Activated naive CD4-positive, alpha-beta T cell treated with anti-CD3 and anti-CD28 coated beads for 36 hours (primary cell): ENCODE measurements at regions not wholly inside any gene's neighbourhood (a gene's known extent, or its start where the extent isn't known, plus 50 kb on each side); places are given as distances from the start of the nearest gene placed in this dataset.
"Not testable (repeated sequence)": the region's sequence is repeated elsewhere in the genome, so short reads cannot be mapped to it uniquely, and the experiment has no call there.

ENCODE experiments used
- CTCF ChIA-PET: fragments of 350-600 bp; sonication (Branson Sonifier 250); formaldehyde crosslinking; loops from one replicate; lab custom pipeline; 2021; ENCODE audit warnings: antibody characterized with exemption; lab: Charles Lee
- DNase-seq: peaks from one replicate; pipeline ENCODE4 v3.0.0-alpha.2; 2020
- H3K27ac Mint-ChIP-seq: one replicate; pipeline ENCODE4 v1.8.0; 2021; ENCODE audit warnings: mild to moderate bottlenecking, mixed read lengths
- H3K27me3 Mint-ChIP-seq: one replicate; pipeline ENCODE4 v1.8.0; 2021; ENCODE audit warnings: low read depth, mixed read lengths
- H3K36me3 Mint-ChIP-seq: one replicate; pipeline ENCODE4 v1.8.0; 2021; ENCODE audit warnings: low read depth, mixed read lengths
- H3K4me1 Mint-ChIP-seq: one replicate; pipeline ENCODE4 v1.8.0; 2021; ENCODE audit warnings: low read depth, mixed read lengths
- H3K4me3 Mint-ChIP-seq: one replicate; pipeline ENCODE4 v1.8.0; 2021; ENCODE audit warnings: mild to moderate bottlenecking, moderate library complexity, mixed read lengths
- H3K9me3 Mint-ChIP-seq: one replicate; pipeline ENCODE4 v1.8.0; 2021; ENCODE audit warnings: mixed read lengths
- intact Hi-C: fragments of 100-400 bp; cut with micrococcal nuclease; formaldehyde crosslinking; loops from one replicate; pipeline ENCODE4 v1.15.1; 2023

- CTCF ChIA-PET = interaction anchor here (1.0 to 1.2 kb wide), 4 partner anchors 9 to 58 kb away, joined by 3 to 4 read pairs (median 4); no protein-coding TSS in a partner anchor
- no peak for DNase-seq
- Mint-ChIP-seq H3K4me1 (no peaks in the 10 kb centered on the region), H3K27ac (no peak overlapping the region), H3K27me3 (no peaks in the 10 kb centered on the region), H3K4me3 (no peak overlapping the region), H3K9me3 (no peaks in the 10 kb centered on the region), H3K36me3 (no peaks in the 10 kb centered on the region)
- intact Hi-C loops = loop anchor here (5.0 kb wide), 2 partner anchors 101 to 544 kb away; no protein-coding TSS in a partner anchor
Measured at GRCh38 chrX:129361576-129361975, 161.7 kb downstream of the SMARCA1 start.

DNA sequence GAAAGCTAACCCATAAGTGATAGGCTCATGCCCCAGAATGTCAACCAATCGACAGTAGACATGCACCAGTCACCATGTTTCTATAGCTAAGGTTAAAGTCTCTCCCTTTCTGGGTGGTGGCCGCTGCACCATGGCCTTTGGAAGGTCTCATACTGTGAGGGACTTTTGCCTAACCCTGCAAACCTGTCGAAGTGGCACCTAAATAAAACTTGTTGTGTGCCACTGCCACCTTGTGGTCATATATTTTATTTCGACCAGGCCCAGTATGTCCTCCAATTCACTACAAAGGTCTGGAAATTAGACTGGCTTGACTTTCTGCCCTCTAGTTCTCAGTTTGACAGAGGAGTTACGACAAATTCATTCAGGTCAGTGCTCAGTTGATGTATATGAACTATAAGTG, 163.1 kb downstream of the SMARCA1 start:
- CTCF ChIA-PET = interaction anchor here (0.6 to 0.8 kb wide), 2 partner anchors 35 to 53 kb away, joined by 3 read pairs; no protein-coding TSS in a partner anchor
- H3K36me3 Mint-ChIP-seq = no peaks in the 10 kb centered on the region
- H3K4me1 Mint-ChIP-seq = no peaks in the 10 kb centered on the region
- intact Hi-C loops = loop anchor here (1.0 to 5.0 kb wide), 3 partner anchors 42 to 543 kb away; no protein-coding TSS in a partner anchor
- H3K4me3 Mint-ChIP-seq = no peak overlapping the region
- H3K27ac Mint-ChIP-seq = no peak overlapping the region
- no peaks in the 10 kb centered on the region for H3K27me3 Mint-ChIP-seq
- no peaks in the 10 kb centered on the region for H3K9me3 Mint-ChIP-seq
- peak; percentile 55 for DNase-seq

GRCh38 chrX:129359269-129359668, 164.0 kb downstream of the SMARCA1 start:
- Mint-ChIP-seq H3K27me3 (no peaks in the 10 kb centered on the region), H3K27ac (no peak overlapping the region), H3K36me3 (no peaks in the 10 kb centered on the region), H3K4me1 (no peaks in the 10 kb centered on the region), H3K9me3 (no peaks in the 10 kb centered on the region), H3K4me3 (no peak overlapping the region)
- CTCF ChIA-PET = no interaction called here
- intact Hi-C loops = no loop called here
- peak; percentile 11 for DNase-seq

DNA sequence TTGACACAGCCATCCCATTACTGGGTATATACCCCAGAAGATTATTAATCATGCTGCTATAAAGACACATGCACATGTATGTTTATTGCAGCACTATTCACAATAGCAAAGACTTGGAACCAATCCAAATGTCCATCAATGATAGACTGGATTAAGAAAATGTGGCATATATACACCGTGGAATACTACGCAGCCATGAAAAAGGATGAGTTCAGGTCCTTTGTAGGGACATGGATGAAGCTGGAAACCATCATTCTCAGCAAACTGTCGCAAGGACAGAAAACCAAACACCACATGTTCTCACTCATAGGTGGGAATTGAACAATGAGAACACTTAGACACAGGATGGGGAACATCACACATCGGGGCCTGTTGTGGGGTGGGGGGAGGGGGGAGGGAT, 165.9 kb downstream of the SMARCA1 start:
- H3K36me3 Mint-ChIP-seq, H3K4me3 Mint-ChIP-seq, H3K27ac Mint-ChIP-seq, H3K9me3 Mint-ChIP-seq, H3K4me1 Mint-ChIP-seq, intact Hi-C loops, DNase-seq, H3K27me3 Mint-ChIP-seq, CTCF ChIA-PET: not testable (repeated sequence)

DNA sequence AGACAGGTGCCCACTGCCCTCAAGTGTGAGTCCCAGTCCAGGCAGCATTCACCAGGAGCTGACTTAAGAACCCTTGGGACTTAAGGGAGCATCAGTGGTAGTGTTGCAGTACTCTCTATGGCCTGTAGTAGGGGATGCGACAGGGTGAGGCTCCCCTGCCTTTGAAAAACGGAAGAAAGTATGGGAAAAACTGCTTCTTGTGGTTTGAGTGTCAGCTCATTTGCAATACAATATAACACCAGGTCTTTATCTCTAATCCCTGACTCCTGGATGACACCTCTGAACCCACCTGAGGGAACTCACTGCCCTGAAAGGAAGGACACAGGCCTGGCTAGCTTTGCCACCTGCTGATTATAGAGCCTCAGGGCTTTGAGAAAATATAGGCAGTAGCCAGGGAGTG, 176.0 kb downstream of the SMARCA1 start:
- intact Hi-C loops = no loop called here
- Mint-ChIP-seq H3K27me3 (no peaks in the 10 kb centered on the region), H3K9me3 (peaks cover 4% of the 10 kb centered on the region)

DNA sequence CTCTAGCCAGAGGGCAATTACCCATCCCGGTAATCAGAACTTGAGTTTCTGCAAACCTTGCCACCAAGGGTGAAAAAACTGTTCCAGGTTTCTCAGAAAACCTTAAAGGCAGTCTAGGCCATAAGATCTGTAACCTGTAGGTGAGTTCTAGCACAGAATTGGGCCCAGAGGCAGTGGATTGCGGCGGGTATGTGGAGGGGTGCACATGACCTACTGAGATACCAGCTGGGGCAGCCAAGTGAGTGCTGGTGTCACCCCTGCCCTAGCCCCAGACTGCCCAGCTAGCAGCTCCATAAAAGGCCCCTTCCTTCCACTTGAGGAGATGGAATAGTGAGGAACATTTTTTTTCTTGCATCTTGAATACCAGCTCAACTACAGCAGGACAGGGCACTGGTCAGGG, 176.7 kb downstream of the SMARCA1 start:
- Mint-ChIP-seq H3K4me1 (no peaks in the 10 kb centered on the region), H3K27me3 (no peaks in the 10 kb centered on the region), H3K4me3 (no peak overlapping the region), H3K27ac (no peak overlapping the region), H3K36me3 (no peaks in the 10 kb centered on the region), H3K9me3 (peaks cover 4% of the 10 kb centered on the region)
- CTCF ChIA-PET = no interaction called here
- intact Hi-C loops = no loop called here
- DNase-seq = no peak

More for the DNA sequence above, 176.0 kb downstream of the SMARCA1 start:
- no peaks in the 10 kb centered on the region for H3K36me3 Mint-ChIP-seq
- no peaks in the 10 kb centered on the region for H3K4me1 Mint-ChIP-seq
- CTCF ChIA-PET = no interaction called here
- no peak overlapping the region for H3K4me3 Mint-ChIP-seq
- DNase-seq = no peak
- H3K27ac Mint-ChIP-seq = no peak overlapping the region

DNA sequence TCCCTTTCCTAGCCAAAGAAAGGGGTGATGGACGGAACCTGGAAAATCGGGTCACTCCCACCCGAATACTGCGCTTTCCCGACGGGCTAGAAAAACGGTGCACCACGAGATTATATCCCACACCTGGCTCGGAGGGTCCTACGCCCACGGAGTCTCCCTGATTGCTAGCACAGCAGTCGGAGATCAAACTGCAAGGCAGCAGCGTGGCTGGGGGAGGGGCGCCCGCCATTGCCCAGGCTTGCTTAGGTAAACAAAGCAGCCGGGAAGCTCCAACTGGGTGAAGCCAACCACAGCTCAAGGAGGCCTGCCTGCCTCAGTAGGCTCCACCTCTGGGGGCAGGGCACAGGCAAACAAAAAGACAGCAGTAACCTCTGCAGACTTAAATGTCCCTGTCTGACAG, 186.0 kb downstream of the SMARCA1 start:
- intact Hi-C loops, CTCF ChIA-PET, H3K36me3 Mint-ChIP-seq: not testable (repeated sequence)

DNA sequence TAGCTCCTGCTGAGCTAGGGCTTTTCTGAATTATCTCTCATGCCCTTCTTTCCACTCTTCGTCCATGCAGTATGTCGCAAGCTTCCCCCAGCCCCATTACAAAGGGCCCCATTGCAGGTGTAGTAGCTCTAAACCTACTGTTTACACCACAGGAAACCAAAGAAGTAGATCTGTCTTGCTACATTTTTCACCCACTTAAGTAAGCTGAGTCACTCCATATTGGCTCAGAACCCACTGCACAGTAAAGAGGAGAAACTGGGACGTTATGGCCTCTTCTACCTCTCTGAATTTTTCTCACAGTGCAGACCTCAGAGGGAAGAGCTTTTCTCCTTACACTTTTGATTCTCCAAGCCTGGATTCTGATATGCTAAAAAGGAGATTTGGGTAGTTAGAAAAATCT, 200.2 kb downstream of the SMARCA1 start:
- CTCF ChIA-PET = no interaction called here
- Mint-ChIP-seq H3K4me1 (no peaks in the 10 kb centered on the region), H3K9me3 (no peaks in the 10 kb centered on the region), H3K27ac (no peak overlapping the region), H3K4me3 (no peak overlapping the region), H3K27me3 (no peaks in the 10 kb centered on the region), H3K36me3 (no peaks in the 10 kb centered on the region)
- no peak for DNase-seq
- intact Hi-C loops = no loop called here

More for the DNA sequence above, 186.0 kb downstream of the SMARCA1 start:
- H3K4me1 Mint-ChIP-seq, H3K4me3 Mint-ChIP-seq, H3K27ac Mint-ChIP-seq, H3K9me3 Mint-ChIP-seq, H3K27me3 Mint-ChIP-seq, DNase-seq: not testable (repeated sequence)

- no peaks in the 10 kb centered on the region for H3K4me1 Mint-ChIP-seq
- intact Hi-C loops = loop anchor here (1.0 to 10.0 kb wide), 2 partner anchors 42 to 146 kb away; no protein-coding TSS in a partner anchor
- no peak overlapping the region for H3K4me3 Mint-ChIP-seq
- no peaks in the 10 kb centered on the region for H3K9me3 Mint-ChIP-seq
- CTCF ChIA-PET = interaction anchor here (0.8 kb wide), 2 partner anchors 15 to 43 kb away, joined by 3 to 4 read pairs; no protein-coding TSS in a partner anchor
- no peaks in the 10 kb centered on the region for H3K27me3 Mint-ChIP-seq
- peak; percentile 31 for DNase-seq
- H3K36me3 Mint-ChIP-seq = no peaks in the 10 kb centered on the region
- H3K27ac Mint-ChIP-seq = no peak overlapping the region
Measured at GRCh38 chrX:129318375-129318774, 204.9 kb downstream of the SMARCA1 start.

DNA sequence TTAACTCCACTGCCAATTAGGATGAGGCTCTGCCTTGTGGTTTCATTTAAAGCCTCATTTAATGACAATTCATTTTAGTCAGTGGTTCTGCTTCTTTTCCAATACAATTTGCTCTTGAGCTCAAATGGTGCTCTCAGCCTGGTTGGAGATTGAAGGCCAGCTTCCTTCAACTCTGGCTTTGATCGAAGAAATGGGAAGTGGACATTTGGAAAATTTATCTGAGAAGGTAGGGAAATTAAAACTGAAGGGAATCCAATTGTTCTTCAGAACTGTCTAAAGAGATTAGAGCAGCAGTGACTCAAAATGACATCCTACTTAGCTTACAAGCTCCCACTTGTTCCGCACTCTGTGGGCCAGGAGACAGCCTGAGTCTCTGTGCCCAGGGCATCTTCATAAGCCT, 206.8 kb downstream of the SMARCA1 start:
- no peak overlapping the region for H3K4me3 Mint-ChIP-seq
- DNase-seq = no peak
- no peaks in the 10 kb centered on the region for H3K27me3 Mint-ChIP-seq
- intact Hi-C loops = loop anchor here (10.0 kb wide), 1 partner anchor 148 kb away; no protein-coding TSS in a partner anchor
- H3K27ac Mint-ChIP-seq = no peak overlapping the region
- no peaks in the 10 kb centered on the region for H3K9me3 Mint-ChIP-seq
- H3K36me3 Mint-ChIP-seq = no peaks in the 10 kb centered on the region
- no peaks in the 10 kb centered on the region for H3K4me1 Mint-ChIP-seq
- CTCF ChIA-PET = no interaction called here

DNA sequence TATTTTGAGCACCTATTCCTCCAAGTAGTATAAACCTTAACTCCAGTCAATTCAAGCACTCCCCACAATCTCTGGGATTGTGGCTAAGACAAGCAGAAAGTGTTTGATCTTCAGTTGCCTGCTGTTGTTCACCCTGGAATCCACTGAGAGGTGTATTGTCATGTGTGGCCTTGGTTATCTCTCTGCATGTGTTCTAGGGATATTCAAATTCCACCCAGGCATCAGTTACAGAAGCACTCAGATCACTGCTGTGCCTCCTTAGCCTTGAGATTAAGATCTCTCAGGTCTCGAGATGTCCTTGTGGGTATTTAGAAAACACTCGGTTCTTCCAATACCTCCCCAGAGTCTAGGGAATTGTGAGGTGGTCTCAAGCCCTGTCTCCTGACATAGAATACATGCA, 213.3 kb downstream of the SMARCA1 start:
- Mint-ChIP-seq H3K4me1 (no peaks in the 10 kb centered on the region), H3K36me3 (no peaks in the 10 kb centered on the region), H3K4me3 (no peak overlapping the region), H3K9me3 (no peaks in the 10 kb centered on the region), H3K27me3 (no peaks in the 10 kb centered on the region), H3K27ac (no peak overlapping the region)
- CTCF ChIA-PET = no interaction called here
- intact Hi-C loops = loop anchor here (10.0 kb wide), 1 partner anchor 155 kb away; no protein-coding TSS in a partner anchor
- no peak for DNase-seq

- H3K4me3 Mint-ChIP-seq = no peak overlapping the region
- no peaks in the 10 kb centered on the region for H3K4me1 Mint-ChIP-seq
- H3K36me3 Mint-ChIP-seq = no peaks in the 10 kb centered on the region
- DNase-seq = no peak
- H3K27me3 Mint-ChIP-seq = no peaks in the 10 kb centered on the region
- H3K27ac Mint-ChIP-seq = no peak overlapping the region
- H3K9me3 Mint-ChIP-seq = no peaks in the 10 kb centered on the region
- CTCF ChIA-PET = no interaction called here
- intact Hi-C loops = no loop called here
Measured at GRCh38 chrX:129262912-129263311, 260.4 kb downstream of the SMARCA1 start.

DNA sequence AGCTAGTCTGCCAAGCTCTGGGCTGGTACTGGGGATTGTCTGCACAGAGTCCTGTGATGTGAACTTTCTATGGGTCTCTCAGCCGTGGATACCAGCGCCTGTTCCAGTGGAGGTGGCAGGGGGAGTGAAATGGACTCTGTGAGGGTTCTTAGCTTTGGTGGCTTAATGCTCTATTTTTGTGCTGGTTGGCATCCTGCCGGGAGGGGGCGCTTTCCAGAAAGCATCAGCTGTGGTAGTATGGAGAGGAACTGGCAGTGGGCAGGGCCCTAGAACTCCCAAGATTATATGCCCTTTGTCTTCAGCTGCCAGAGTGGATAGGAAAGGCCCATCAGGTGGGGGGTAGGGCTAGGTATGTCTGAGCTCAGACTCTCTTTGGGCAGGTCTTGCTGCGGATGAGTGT, 267.8 kb downstream of the SMARCA1 start:
- H3K9me3 Mint-ChIP-seq, H3K36me3 Mint-ChIP-seq, H3K27ac Mint-ChIP-seq, H3K27me3 Mint-ChIP-seq, H3K4me3 Mint-ChIP-seq, intact Hi-C loops, H3K4me1 Mint-ChIP-seq, DNase-seq: not testable (repeated sequence)
- CTCF ChIA-PET = interaction anchor here (0.6 kb wide), 1 partner anchor 951 kb away, joined by 4 read pairs; no protein-coding TSS in a partner anchor
